ENCODE measurements at regions not wholly inside any gene's neighbourhood (a gene's known extent, or its start where the extent isn't known, plus 50 kb on each side); places are given as distances from the start of the nearest gene placed in this dataset.

- no peak for DNase-seq
Measured at GRCh38 chr20:1784586-1784985, 110.6 kb upstream of the SIRPA start.

- no peak for DNase-seq
Measured at GRCh38 chr20:1783245-1783644, 112.0 kb upstream of the SIRPA start.

- DNase-seq: no peak
Measured at GRCh38 chr20:1782181-1782580, 113.0 kb upstream of the SIRPA start.

- DNase-seq: no peak
Measured at GRCh38 chr20:1779567-1779966, 115.6 kb upstream of the SIRPA start.

GRCh38 chr20:1778338-1778737 is 116.9 kb upstream of the SIRPA start:
- DNase-seq: no peak

- DNase-seq: no peak
Measured at GRCh38 chr20:1777476-1777820, 117.8 kb upstream of the SIRPA start.

GRCh38 chr20:1776681-1777475 is 118.3 kb upstream of the SIRPA start:
- peak; percentile 93 for DNase-seq

- DNase-seq: no peak
Measured at GRCh38 chr20:1775117-1775516, 117.5 kb upstream of the SIRPG start.

- DNase-seq: no peak
Measured at GRCh38 chr20:1774479-1774878, 116.9 kb upstream of the SIRPG start.

GRCh38 chr20:1773816-1774215 is 116.2 kb upstream of the SIRPG start:
- no peak for DNase-seq

GRCh38 chr20:1769491-1769890 is 111.9 kb upstream of the SIRPG start:
- no peak for DNase-seq

GRCh38 chr20:1766731-1767130 is 109.2 kb upstream of the SIRPG start:
- no peak for DNase-seq

GRCh38 chr20:1764136-1765033 is 106.8 kb upstream of the SIRPG start:
- peak; percentile 82 for DNase-seq

GRCh38 chr20:1761598-1761997 is 104.0 kb upstream of the SIRPG start:
- DNase-seq: no peak

- no peak for DNase-seq
Measured at GRCh38 chr20:1761116-1761515, 103.5 kb upstream of the SIRPG start.

GRCh38 chr20:1758765-1759164 is 101.2 kb upstream of the SIRPG start:
- DNase-seq: no peak

GRCh38 chr20:1757606-1758512 is 100.3 kb upstream of the SIRPG start:
- DNase-seq: no peak

GRCh38 chr20:1757072-1757471 is 99.5 kb upstream of the SIRPG start:
- DNase-seq: no peak

GRCh38 chr20:1754749-1755148 is 97.2 kb upstream of the SIRPG start:
- DNase-seq: no peak

- no peak for DNase-seq
Measured at GRCh38 chr20:1754306-1754705, 96.7 kb upstream of the SIRPG start.

GRCh38 chr20:1752045-1752444 is 94.5 kb upstream of the SIRPG start:
- DNase-seq: no peak

GRCh38 chr20:1748777-1749176 is 91.2 kb upstream of the SIRPG start:
- DNase-seq: no peak

GRCh38 chr20:1747953-1748577 is 90.5 kb upstream of the SIRPG start:
- no peak for DNase-seq
